GM19240 (cell line): ENCODE measurements at regions not wholly inside any gene's neighbourhood (a gene's known extent, or its start where the extent isn't known, plus 50 kb on each side); places are given as distances from the start of the nearest gene placed in this dataset.
"Not testable (repeated sequence)": the region's sequence is repeated elsewhere in the genome, so short reads cannot be mapped to it uniquely, and the experiment has no call there.

Experiments
- DNase-seq: peaks from one replicate; pipeline ENCODE4 v3.0.0; 2011; ENCODE audit warnings: low spot score; ENCODE audit not compliant: insufficient read length

DNA sequence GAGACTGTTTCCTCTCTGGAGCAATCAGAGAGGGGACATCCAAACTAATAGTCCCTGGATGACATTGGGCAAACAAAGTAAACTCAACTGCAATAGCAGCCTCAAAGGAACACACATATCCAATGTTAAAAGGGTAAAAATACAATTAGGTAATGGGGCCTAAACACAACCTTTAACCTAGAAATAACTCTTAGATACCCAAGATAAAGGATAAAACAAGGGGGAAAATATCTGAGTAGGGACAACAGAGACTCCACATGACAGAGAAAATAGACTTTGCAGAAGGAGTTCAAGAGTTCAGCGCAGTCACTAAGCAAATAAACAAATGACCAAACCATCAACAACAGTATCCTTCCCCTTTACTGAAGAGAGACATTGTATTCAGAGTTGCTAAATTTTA lies 149.3 kb downstream of the FBXO4 start:
- DNase-seq, result no peak

DNA sequence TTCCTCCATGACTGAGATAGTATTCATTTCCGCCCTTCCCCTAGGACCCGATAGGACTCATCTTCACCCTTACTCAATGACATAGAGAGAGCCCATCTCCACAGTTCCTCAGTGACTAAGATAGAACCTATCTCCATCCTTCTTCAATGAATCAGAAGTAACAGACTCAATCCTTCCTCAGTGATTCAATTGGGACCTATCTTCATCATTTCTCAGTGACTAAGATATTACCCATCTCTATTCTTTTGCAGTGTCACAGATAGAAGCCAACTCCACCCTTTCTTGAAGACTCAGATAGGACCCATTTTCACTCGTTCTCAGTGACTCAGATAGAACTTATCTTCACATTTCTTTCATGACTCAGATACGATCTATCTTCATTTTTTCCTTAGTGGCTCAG lies 164.6 kb downstream of the FBXO4 start:
- DNase-seq, result no peak

DNA sequence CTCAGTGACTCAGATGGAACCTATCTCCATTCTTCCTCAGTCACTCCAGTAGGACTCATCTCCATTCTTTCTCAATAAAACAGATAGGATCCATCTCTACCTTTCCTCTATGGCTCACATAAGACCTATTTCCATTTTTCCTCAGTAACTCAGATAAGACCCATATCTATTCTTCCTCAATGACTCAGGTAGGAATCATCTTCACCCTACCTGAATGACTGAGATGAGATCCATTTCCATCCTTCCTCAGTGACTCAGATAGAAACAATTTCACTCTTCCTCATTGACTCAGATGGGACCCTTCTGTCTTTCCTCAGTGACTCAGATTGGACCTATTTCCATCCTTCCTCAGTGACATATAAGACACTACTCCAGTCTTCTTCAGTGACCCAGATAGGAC lies 165.1 kb downstream of the FBXO4 start:
- no peak for DNase-seq

DNA sequence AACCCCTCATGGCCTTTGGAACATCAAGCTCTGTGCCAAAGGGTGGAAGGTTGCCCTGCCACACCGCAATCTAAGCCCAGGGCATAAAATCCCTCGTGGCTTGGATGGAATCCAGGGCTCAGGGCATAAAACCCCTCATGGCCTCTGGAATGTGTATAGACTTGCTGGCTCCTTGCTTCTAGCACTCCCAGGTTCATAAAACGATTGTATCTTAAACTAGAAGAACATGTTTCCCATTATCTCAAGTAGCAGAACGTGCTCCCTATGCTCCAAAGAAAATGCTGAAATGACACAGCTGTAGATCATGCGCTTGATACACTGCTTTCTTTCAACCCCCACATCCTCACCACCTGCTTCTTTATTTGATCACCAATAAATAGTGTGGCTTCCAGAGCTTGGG lies 174.8 kb downstream of the FBXO4 start:
- DNase-seq, result not testable (repeated sequence)

DNA sequence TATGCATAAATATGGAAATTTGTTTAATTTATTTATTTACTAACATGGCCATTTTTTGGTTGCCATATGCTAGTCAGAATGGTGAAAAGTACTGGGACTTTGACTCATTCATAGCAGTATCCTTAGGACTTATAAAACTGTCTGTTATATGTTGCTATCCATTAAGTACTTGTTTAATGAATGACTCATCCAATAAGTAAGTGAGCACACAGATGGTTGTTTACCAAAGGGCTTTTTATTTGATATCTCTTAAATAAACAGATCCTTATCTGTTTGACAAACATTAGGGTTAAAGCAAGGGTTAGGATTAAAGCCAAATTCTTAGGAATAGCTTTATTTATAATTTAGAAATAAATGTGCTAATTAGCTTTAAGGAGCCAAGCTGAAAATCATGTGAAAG lies 183.4 kb downstream of the FBXO4 start:
- no peak for DNase-seq

DNA sequence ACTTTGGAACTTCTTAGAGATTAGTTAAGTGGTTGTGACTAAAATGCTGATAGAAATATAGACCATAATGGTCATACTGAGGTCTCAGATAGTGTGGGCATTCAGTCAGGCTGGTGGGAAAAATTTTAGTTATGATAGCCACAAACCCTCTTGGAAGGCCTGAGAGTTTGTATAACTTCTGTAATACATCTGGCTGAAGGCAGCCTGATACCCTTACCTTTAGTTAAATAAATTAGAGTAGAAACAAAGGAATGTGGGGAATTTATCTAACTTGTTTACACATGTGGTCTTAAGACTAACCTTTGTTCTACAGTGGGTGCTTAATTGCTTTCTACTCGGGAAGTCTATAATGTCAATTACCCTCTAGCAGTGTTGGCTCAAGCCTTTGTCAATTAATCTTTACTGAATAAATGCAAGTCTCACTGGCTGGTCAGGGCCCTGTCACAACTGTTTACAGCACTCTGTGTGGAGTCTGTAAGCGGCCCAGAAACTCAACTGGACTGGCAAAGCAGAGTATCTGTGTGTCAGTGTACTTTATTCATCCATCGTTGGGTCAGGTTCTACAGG lies 184.0 kb downstream of the FBXO4 start:
- DNase-seq, result no peak

DNA sequence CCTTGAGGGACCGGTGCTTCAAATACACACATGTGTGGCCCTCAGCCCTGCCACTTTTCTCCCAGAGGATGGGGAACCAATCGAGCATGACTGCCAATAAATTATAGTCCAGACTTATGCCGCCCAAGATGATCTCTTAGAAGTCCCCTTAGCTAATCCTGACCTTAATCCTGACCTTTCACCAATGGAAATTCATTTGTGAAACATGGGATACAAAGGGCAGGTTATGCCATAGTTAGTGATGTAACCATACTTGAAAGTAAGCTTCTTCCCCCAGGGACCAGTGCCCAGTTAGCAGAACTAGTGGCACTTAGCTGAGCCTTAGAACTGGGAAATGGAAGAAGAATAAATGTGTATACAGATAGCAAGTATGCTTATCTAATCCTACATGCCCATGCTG lies 190.6 kb downstream of the FBXO4 start:
- DNase-seq, result not testable (repeated sequence)

DNA sequence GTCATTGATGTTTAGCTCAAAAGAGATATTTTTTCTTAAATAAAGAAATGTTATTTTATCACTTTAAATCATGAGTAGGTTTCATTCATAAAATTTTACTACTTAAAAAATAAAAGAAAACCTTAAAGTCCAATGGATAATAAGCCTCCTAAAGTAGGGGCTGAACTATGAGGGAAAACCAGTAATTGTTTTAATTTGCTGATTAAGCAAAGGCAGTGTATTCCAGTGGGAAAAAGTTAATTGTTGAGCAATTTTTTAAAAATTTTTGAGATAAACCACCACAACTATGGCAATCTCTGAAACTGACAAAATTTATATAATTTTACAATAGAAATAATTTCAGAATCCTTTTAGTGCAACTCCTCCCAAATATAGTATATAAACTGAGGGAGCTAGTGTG lies 195.0 kb downstream of the FBXO4 start:
- no peak for DNase-seq

DNA sequence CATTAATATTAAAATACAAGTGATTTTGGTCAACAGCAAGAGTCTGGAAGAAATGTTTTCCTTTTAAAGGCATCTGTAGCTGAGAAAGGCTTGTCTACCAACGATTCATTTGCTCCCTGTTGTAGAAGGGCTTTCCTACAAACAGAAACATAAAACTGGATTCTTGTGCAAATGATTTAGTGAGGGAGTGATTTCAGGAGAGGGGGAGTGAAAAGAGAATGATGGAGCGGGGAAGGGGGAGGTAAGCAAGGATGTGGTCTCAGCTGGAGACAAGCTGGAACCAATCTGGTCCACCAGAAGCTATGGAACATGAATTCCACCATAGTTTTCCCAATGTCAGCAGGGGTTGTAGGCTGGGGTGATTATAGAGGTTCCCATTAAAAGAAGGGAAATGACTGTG lies 196.3 kb downstream of the FBXO4 start:
- DNase-seq, result no peak

DNA sequence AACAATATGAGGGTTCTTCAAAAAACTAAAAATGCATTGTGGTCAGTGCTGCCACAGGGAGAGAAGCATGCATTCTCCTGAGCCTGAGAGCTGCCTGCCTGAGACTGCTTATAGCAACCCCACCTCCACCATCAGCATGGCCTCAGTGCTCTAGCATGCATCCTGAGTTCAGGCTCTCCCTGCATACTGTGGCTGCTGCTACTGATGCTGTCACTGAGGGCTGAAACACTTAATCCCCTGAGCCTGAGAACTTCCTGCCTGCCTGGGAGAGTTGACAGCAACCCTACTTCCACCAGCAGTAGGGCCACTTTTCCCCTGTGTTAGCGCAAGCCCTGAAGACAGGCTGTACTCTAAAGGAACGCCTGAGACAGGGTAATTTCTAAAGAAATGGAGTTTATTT lies 206.0 kb downstream of the FBXO4 start:
- DNase-seq, result no peak

DNA sequence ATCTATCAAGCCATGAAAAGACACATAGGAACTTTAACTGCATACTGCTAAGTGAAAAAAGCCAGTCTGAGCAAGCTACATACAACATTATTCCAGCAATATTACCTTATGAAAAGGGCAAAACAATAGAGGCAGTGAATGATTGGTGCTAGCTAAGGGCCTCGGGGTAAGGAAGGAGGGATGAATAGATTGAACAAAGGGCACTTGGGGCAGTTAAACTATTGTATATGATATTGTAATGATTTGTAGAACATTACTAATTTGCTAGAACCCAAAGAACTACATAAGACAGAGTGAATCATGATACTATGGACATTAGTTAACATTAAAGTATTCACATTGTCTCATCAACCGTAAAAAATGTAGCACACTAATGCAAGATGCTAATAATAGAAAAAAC lies 218.3 kb downstream of the FBXO4 start:
- DNase-seq, result no peak

DNA sequence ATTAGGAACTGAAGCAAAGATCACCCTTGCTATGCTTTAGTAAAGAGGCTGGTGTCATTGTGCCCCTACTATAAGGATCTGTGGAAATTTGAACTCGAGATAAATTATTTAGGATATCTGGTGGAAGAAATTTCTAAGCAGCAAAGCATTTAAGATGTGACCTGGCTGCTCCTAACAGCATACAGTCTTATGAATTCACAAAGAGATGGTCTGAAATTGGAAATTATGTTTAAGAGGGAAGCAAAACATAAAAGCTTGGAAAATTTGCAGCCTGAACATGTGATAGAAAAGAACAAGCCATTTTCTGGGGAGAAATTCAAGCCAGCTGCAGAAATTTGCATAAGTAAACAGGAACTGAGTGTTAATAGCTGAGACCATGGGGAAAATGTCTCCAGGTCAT lies 223.7 kb downstream of the FBXO4 start:
- no peak for DNase-seq

DNA sequence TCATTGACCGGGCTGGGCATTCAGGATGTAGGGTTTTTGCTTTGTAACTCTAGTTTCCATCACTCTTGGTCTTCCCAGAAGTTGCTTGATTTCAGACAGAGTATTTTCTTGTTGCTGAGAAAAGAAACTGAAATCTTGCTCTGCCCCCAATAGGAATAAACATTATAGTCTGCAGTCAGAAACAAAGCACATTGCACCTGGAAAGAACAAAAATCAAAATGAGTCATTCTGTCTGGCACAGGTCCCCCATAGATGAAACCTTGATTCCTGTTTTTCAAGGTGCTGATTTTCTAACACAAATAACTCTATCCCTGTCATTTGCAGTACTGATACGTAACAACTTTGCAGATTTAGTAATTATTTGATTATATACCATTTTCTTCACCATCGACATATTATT lies 232.1 kb downstream of the FBXO4 start:
- no peak for DNase-seq

DNA sequence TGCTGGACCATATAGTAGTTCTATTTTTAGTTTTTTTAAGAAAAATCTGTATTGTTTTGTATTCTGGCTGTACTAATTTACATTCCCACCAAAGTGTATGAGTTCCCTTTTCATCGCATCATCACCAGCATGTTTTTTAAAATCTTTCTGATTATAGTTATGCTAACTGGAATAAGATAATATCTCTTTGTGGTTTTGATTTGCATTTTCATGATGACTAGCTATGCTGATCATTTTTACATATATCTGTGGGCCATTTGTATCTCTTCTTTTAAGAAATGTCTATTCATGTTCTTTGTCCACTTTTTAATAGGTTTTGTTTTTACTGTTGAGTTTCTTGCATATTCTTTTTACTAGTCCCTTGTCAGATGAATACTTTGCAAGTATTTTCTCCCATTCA lies 238.0 kb downstream of the FBXO4 start:
- no peak for DNase-seq

DNA sequence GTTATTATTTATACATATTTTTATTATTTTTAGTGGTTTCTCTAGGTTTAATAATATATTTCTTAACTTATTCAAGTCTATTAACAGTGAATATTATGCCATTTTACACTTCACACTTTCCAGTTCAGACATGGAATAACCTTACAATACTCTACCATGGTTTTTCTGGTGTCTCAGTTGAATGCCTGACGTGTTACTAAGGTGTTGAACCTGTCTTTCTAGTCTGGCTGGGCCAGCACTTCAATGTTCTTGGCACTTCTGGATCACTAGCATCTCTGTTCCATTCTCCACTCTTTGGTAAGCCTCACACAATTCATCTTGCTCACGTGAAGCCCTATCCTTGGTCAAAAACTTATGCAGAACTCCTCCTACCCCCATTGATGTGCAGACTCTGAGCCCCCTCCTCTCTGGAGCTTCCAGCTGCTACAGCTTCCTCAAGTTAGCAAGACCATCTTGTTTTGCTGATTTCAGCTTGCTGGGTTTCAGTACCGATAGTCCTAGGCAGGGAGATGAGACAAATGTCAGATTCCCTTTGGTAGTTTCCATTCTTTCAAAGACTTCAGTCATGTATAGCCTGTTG lies 243.1 kb downstream of the FBXO4 start:
- no peak for DNase-seq

DNA sequence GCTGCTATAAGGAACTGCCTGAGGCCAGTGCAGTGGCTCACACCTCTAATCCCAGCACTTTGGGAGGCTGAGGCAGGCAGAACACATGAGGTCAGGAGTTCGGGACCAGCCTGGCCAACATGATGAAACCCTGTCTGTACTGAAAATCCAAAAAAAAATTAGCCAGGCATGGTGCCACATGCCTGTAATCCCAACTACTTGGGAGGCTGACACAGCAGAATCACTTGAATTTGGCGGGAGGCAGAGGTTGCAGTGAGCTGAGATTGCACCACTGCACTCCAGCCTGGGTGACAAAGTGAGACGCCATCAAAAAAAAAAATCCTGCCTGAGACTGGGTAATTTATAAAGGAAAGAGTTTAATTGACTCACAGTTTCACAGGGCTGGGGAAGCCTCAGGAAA lies 247.1 kb upstream of the GHR start:
- not testable (repeated sequence) for DNase-seq

DNA sequence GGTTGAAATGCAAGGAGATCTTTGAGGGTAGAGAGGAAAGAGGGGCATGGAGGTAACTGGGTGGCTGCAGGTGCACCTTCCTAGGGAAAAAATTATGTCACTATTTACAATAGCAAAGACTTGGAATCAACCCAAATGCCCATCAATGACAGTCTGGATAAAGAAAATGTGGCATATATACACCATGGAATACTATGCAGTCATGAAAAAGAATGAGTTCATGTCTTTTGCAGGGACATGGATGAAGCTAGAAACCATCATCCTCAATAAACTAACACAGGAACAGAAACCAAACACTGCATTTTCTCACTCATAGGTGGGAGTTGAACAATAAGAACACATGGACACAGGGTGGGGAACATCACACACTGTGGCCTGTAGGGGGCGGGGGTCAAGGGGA lies 243.4 kb upstream of the GHR start:
- not testable (repeated sequence) for DNase-seq

DNA sequence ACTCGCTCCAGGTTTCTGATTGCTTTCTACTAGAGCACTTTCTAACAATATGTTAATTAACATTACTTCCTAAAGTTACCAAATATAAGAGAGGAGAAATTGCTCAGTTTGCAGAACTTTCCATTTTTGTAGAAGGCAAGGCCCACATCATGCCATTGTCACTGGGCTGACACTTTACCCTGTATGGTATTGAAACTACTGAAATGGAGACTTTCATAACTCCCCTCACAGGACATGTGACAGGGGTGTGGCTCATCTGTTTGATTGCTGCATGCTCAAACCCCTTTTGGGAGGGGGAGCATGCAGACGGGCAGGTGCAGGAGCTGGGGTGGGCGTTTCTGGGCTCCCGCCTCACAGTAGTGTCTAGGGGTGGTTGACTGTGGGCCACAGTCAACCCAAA lies 206.3 kb upstream of the GHR start:
- DNase-seq, result no peak

DNA sequence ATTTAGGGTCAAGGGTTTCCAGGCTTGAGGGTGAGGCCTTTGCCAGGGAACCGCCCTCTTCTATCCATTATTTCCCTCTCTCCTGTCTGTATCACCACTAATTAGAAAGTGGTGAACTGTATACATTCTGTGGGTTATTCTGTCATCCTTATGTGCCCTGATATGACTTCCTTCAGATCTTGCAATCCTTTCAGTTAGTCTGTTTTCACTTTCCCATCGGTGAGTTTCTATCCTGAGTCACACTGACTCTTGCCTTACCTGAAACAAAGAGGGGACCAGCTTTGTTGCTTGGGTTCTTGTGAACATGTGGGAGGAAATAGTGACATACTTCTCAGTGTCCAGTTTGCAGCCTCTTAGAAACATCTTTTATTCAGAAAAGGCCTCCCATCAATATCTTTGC lies 205.4 kb upstream of the GHR start:
- no peak for DNase-seq

DNA sequence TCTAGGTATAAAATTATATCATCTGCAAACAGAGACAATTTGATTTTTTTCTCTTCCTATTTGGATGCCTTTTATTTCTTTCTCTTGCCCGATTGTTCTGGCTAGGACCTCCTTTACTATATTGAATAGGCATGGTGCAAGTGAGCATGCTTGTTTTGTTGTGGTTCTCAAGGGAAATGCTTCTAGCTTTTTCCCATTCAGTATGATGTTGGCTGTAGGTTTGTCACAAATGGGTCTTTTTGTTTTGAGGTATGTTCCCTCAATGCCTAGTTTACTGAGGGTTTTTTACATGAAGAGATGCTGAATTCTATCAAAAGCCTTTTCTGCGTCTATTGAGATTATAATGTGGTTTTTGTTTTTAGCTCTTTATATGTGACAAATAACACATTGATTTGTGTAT lies 198.2 kb upstream of the GHR start:
- DNase-seq, result no peak

DNA sequence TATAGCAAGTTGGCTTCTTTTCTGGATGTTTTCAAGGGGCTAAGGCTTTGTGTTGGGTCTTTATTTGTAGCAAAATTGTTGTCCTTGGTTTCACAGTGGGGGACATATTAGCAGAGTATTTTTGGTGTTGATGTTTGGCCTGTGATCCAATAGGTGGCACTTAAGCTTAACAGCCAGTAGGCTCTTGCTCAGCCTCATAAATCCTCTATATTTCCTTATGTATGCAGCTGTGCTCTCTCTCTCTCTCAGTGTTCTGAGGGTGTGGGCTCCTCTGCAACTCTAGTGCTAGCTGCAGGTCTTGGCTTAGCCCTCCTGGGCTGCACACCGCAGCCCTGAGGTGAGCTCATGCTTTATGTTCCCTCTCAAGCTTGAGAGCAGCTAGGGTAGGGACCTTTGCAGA lies 195.0 kb upstream of the GHR start:
- DNase-seq, result no peak

DNA sequence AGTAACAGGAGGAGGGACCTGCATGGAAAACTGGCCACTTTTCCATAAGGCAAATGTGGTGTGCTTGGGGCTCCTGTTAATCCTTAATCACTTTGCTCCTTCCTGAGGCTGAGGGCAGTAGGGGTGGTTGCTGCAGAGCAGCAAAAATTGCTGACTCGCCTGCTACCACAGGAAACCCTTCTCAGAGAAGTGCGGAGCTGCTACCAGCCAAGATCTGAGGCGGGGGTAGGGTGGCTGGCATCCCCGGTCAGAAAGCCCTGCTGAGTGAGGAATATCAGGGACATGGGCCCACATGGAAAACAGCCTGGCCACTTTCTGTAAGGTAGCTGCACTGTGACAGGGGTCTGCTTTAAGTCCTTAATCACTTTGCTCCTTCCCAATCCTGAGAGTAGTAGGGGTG lies 192.4 kb upstream of the GHR start:
- no peak for DNase-seq

DNA sequence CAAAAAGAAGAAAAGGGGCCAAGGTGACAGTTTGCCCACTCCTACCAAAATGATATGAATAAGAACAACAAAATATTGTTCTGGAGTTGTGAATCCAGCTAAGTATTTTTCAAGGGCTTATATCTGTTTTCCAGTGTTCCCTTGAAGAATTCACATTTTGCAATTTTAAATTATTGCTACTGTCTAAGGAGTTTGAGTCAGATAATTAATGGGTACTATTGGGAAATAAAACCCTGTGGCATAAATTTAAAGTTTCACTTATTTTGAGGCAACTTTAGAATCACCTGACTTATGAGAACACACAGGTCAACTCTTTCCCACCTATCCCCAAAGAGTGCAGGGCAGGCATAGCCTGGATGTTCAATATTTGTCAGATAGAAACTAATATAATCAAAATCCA lies 188.0 kb upstream of the GHR start:
- no peak for DNase-seq

DNA sequence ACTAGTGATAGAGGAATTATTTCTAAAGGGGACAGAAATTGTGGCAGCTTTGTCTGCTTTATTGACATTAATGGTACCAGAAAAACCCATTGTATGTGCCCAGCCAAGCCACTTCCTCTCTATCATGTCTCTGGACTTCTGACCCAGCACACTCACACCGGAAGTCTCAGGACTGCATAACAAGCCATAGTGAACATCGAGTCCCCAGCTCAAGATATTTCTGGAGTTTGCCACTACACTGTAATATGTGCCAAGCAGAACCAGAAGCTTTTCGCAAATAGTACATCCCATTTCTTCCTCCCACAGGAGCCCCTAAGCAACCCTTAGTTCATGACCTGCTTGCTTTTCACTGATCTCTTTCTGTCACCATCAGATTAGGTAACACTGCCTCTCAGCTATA lies 187.4 kb upstream of the GHR start:
- no peak for DNase-seq
